ENCODE measurements at regions not wholly inside any gene's neighbourhood (a gene's known extent, or its start where the extent isn't known, plus 50 kb on each side); places are given as distances from the start of the nearest gene placed in this dataset.

DNA sequence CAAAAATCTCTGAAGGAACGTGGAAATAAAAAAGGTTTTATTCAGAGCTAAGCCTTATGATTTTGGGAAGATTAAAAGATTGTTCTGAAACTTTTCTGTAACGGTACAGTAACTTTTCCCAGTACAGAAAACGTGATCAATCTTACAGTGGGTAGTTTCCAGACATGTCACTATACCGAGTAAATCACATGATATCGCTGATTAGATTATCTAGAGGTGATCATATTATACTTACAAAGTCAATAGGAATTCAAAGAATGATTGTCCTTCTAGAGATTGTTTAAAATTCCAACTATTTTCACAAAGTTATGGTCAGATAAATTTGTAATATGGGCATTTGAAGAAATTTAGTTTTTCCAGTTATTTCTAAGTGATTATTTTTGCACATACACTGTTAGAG is 736.0 kb upstream of the GRM7 start:
- Mint-ChIP-seq H3K4me1 (peaks cover 2% of the 10 kb centered on the region), H3K27ac (no peak overlapping the region), H3K27me3 (ENCODE audit: low read depth) (no peaks in the 10 kb centered on the region), H3K36me3 (no peaks in the 10 kb centered on the region), H3K9me3 (peaks cover 7% of the 10 kb centered on the region), H3K4me3 (no peak overlapping the region)
- no peak for TF ChIP-seq CTCF (IDR thresholded peaks at IDR 0.05; ENCODE audit: unreplicated experiment)
- no peak for DNase-seq (ENCODE audit: low spot score in 2 of 2, unreplicated experiment in 2 of 2)

GRCh38 chr3:6125520-6125919 is 735.4 kb upstream of the GRM7 start:
- H3K36me3 Mint-ChIP-seq = no peaks in the 10 kb centered on the region
- no peak overlapping the region for H3K4me3 Mint-ChIP-seq
- no peak for DNase-seq (ENCODE audit: low spot score in 2 of 2, unreplicated experiment in 2 of 2)
- peaks cover 10% of the 10 kb centered on the region for H3K9me3 Mint-ChIP-seq
- peaks cover 2% of the 10 kb centered on the region for H3K4me1 Mint-ChIP-seq
- H3K27ac Mint-ChIP-seq = no peak overlapping the region
- no peaks in the 10 kb centered on the region for H3K27me3 Mint-ChIP-seq (ENCODE audit: low read depth)
- TF ChIP-seq CTCF (IDR thresholded peaks at IDR 0.05; ENCODE audit: unreplicated experiment) = no peak

DNA sequence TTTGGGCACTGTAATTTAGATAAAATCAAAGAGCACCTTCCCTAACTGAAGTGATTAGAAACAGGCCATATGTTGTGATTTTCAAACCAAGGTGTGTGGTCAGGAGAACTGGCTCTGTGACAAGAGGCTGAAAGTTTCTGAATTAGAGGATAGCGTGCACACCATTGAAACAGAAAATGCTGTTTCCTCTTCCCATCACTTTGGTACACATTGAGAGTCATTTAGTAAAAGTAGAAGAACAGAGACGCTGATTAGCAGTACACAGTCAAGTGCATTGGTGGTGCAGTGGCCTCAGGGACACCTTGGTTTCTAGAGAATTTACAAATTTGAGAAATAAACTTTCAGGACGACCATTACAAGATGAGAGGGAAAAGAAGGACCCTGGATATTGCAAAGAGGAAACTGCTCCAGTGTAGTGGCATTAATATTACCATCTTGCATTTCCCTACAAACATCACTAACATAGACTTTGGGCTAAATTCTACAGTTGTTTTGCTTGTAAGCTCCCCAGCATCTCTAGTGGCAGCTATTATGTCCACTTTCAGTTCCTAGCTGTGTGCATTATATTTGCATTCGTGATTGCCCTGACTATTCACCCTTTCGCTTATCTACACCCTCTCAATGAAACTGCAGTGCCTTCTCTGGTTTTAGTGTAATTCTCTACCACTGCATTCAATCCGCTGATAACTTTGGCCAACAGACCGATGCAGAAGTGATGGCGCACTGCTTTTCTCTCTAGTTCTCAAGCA is 728.1 kb upstream of the GRM7 start:
- Mint-ChIP-seq H3K4me3 (no peak overlapping the region), H3K36me3 (no peaks in the 10 kb centered on the region), H3K9me3 (peaks cover 3% of the 10 kb centered on the region), H3K27me3 (ENCODE audit: low read depth) (no peaks in the 10 kb centered on the region), H3K4me1 (no peaks in the 10 kb centered on the region), H3K27ac (no peak overlapping the region)
- TF ChIP-seq CTCF (IDR thresholded peaks at IDR 0.05; ENCODE audit: unreplicated experiment) = no peak
- DNase-seq (ENCODE audit: low spot score in 2 of 2, unreplicated experiment in 2 of 2) = no peak

DNA sequence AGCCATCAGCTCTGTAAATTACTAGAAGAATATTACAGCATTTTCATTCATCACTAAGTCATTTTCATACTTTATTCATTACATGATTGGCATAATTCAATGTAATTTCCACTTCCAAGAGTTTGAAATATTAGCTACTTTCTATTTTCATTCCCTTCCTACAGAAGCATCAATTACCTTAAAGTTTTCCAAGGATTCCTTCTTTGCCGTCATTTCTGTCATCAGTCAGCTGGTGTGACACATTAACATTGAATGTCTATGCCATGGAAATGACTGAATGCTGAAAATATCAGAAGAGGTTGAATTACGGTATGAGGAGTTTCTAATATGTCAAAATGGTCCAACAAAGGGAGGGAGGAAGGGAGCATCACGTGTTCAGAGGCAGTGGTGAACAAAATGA is 718.2 kb upstream of the GRM7 start:
- no peak for TF ChIP-seq CTCF (IDR thresholded peaks at IDR 0.05; ENCODE audit: unreplicated experiment)
- Mint-ChIP-seq H3K27me3 (ENCODE audit: low read depth) (no peaks in the 10 kb centered on the region), H3K4me1 (no peaks in the 10 kb centered on the region), H3K4me3 (no peak overlapping the region), H3K36me3 (no peaks in the 10 kb centered on the region), H3K27ac (no peak overlapping the region), H3K9me3 (peaks cover 3% of the 10 kb centered on the region)
- no peak for DNase-seq (ENCODE audit: low spot score in 2 of 2, unreplicated experiment in 2 of 2)

- Mint-ChIP-seq H3K9me3 (peaks cover 1% of the 10 kb centered on the region), H3K4me1 (no peaks in the 10 kb centered on the region), H3K36me3 (no peaks in the 10 kb centered on the region), H3K27ac (no peak overlapping the region), H3K27me3 (ENCODE audit: low read depth) (no peaks in the 10 kb centered on the region), H3K4me3 (no peak overlapping the region)
- TF ChIP-seq CTCF (IDR thresholded peaks at IDR 0.05; ENCODE audit: unreplicated experiment) = no peak
- no peak for DNase-seq (ENCODE audit: low spot score in 2 of 2, unreplicated experiment in 2 of 2)
Measured at GRCh38 chr3:6147883-6148282, 713.0 kb upstream of the GRM7 start.

Data from mesothelial cell of epicardium (in vitro differentiated cells).